Fibroblast of the aortic adventitia (primary cell): ENCODE measurements at regions not wholly inside any gene's neighbourhood (a gene's known extent, or its start where the extent isn't known, plus 50 kb on each side); places are given as distances from the start of the nearest gene placed in this dataset.

ENCODE experiments used
- DNase-seq: peaks from one replicate; pipeline ENCODE4 v3.0.0-alpha.2; 2010; ENCODE audit warnings: low read depth
- H3K4me3 ChIP-seq: 2 replicates; pipeline ENCODE4 v1.5.1; 2011; ENCODE audit warnings: low read depth, mild to moderate bottlenecking, control low read depth, low read length, moderate library complexity
- TF ChIP-seq, protein P1 (sequence below): IDR thresholded peaks from 2 replicates; pipeline ENCODE4 v1.5.1; 2011; ENCODE audit warnings: mild to moderate bottlenecking, low read length, control low read depth, inconsistent platforms; ENCODE audit not compliant: insufficient read depth

DNA sequence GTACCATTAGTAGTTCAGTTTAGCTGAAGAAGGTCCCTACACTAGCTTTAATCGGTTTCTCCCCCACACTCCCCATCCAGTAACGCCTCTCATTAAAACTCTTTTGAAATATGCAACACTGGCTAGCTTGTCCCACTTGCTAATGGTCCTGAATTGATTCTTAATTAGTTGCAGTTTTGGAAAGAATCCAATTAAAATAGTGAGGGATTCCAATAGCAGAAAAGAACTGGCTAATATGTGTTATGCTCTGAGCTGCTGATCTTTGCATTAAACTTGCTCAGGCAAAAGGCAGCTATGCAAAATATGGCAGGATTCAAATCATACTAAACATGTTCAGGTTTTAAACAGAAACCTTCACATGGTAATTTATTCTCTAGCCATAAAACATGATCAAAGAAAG, 252.5 kb upstream of the HNRNPA3 start:
- no peak for DNase-seq
- H3K4me3 ChIP-seq: no peak overlapping the region
- TF ChIP-seq, protein P1, sequence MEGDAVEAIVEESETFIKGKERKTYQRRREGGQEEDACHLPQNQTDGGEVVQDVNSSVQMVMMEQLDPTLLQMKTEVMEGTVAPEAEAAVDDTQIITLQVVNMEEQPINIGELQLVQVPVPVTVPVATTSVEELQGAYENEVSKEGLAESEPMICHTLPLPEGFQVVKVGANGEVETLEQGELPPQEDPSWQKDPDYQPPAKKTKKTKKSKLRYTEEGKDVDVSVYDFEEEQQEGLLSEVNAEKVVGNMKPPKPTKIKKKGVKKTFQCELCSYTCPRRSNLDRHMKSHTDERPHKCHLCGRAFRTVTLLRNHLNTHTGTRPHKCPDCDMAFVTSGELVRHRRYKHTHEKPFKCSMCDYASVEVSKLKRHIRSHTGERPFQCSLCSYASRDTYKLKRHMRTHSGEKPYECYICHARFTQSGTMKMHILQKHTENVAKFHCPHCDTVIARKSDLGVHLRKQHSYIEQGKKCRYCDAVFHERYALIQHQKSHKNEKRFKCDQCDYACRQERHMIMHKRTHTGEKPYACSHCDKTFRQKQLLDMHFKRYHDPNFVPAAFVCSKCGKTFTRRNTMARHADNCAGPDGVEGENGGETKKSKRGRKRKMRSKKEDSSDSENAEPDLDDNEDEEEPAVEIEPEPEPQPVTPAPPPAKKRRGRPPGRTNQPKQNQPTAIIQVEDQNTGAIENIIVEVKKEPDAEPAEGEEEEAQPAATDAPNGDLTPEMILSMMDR: no peak

DNA sequence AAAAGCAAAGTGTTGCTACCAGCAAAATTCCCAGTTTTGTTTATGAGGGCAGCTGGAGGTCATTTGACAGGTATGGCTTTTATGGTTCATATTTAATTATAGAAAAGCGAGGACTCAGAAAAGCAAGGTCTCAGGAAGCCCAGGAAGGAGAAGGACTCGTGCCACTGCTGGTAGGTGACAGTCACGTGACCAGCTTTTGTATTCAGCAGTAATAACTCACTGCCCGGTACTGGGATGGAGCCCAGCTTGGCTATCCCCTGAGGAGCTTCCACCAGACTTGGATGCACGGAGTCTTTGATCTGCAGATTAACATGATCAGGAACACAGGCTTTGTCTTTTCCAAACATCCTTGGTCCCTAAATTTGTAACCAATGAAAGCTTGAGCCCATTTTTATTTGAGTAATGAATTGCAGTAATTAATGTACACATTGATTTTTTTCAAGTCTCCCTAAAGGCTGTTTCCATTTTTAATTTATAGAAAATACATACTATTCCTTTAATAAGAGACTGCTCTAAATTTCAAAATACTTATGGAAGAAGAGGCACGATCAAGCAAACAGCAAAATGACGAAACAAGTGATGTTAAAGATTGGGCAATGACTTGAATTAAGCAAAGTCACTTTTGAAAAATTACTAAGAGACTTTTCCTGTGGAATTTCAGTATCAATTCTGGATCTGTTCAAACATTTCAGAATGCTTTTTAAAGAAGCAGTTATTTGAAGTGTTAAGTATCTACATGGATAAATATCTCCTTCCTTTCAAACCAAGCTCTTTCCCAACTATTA, 251.7 kb upstream of the HNRNPA3 start:
- H3K4me3 ChIP-seq: no peak overlapping the region
- TF ChIP-seq, protein P1: no peak
- DNase-seq: no peak

DNA sequence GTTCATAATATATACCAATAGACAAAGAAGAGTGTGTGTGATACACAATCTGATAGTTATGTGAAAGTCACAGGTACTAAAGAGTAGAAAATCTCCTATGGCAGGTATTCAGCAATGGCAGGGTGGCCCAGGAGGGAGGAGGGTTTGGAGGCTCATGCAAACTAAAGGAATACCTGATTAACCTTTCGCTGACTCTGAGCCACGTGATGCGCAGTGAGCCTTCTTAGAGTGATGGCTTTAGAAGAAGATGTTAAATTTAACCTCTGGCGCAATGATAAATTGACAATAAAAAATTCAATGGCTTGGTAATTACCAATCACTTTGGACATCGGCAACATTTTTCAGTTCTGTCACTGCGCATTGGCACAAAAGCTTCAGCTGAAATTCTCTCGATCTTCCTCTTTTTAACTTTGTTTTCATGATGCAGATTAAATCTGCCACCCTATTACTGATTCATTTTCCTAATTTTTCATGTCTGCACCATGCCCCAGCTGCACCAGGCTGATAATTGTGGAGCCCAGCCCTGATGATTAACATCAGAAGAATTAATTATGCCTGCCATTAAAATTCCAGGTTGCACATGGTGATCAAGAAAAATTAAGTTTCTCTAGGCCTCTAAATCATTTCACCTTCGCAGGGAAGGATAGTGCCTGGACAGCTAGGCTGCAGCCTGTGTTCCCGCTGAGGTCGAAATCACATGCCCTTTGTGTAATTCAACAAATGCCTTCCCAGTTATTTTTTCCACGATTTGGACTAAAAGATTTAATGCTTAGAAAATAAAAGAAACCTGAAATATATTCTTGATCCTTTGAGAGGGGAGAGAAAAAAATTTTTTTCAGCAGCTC, 250.6 kb upstream of the HNRNPA3 start:
- no peak for DNase-seq
- H3K4me3 ChIP-seq: no peak overlapping the region
- TF ChIP-seq, protein P1: no peak

DNA sequence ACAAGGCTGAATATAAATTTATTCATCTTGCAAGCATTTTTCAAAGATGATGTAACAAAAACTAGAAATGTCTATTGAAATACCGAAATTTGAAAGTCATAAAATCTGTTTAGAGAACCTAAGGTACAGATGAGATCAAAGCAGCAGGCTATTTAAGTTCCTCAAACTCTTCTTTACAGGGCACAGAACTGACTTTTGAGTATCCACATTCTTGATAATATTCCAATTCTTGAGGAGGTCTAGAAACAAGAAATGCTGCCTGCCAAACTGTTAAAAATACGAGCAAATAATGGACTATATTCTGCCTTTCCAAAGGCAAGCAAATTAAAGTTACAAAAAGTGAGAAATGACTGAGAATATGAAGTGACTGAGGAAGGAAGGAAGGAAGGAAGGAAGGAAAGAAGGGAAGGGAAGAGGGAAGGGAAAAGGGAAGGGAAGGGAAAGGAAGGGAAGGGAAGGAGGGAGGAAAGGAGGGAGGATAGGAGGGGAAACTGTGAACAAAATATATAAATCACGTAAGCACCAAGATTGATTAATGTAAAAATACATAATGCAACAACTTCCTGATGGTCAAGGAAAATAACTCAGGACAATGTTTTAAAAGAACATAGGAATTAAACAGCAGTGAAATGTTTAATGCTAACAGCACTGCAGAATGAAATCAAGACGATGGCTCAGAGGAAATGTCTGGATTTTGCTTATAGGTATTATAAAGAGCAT, 248.9 kb upstream of the HNRNPA3 start:
- no peak overlapping the region for H3K4me3 ChIP-seq
- TF ChIP-seq, protein P1: no peak
- DNase-seq: no peak

DNA sequence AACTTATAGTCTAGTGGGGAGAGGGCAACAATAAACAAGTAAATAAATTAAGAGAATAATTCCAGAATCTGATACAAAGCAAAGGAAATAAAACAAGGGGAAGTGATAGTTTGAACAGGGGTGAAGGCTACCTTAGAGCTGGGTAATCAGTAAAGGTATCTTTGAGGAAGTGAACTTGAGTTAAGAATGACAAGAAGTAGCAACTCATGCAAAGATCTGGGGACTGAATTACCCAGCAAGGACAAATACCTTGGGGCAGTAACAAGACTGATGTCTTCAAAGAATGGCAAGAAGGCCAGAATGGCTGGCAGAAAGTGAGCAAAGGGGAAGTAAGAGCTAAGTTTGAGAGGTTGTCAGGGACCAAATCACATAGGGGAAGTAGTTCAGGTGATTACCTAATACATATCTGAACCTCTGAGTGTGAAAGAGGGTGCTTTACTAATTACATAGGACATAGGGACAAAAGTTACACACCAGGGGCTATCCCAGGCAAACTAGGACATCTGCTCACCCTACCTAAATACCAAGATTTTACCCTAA, 244.6 kb upstream of the HNRNPA3 start:
- TF ChIP-seq, protein P1: no peak
- DNase-seq: no peak
- H3K4me3 ChIP-seq: no peak overlapping the region

DNA sequence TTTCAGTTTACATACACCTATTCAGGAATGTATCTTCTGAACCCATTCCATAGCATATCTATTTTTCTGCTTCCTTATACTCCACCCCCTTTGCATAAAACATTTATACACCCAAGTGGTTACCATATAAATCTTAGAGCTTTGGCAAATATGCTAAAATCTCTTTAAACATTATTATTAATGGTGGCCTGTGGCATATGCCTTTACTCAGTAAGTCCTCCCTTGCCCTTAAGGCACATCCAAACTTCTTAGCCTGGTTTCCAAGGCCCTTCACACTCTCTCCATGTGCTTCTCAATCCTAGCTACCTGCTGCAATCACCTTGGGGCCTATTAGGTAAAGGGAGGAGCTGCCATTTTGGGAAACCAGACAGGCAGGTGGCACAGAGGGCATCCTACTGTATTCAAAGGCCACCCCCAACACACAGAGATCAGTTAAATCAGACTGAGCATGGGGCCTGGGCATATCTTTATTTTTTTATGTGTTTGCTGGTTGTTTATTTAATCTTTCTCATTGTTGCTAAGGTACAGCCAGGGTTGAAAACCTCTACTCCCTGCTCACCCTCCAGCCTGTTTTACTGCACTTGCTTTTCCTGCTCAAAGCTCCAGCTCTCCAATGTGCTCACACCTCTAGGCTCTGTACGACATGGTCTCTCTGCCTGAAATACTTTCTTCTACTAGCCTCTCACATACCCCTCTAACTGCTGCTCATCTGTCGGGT, 242.8 kb upstream of the HNRNPA3 start:
- TF ChIP-seq, protein P1: no peak
- no peak overlapping the region for H3K4me3 ChIP-seq
- DNase-seq: no peak
